ENCODE measurements at regions not wholly inside any gene's neighbourhood (a gene's known extent, or its start where the extent isn't known, plus 50 kb on each side); places are given as distances from the start of the nearest gene placed in this dataset.
A peak's percentile ranks its signal among the peaks of the same experiment; 100 is the strongest.

- TF ChIP-seq TEAD4 (IDR thresholded peaks at IDR 0.05) (no peak), RAD21 (IDR thresholded peaks at IDR 0.05; ENCODE audit: low read depth) (peak; percentile 80)
These were observed 232.7 kb upstream of the TAC1 start for GRCh38 chr7:97499204-97499603.

- TF ChIP-seq FOXM1 (IDR thresholded peaks at IDR 0.05; ENCODE audit: borderline replicate concordance, low read depth) = no peak
- no peak for TF ChIP-seq RAD21 (IDR thresholded peaks at IDR 0.05; ENCODE audit: low read depth)
- TF ChIP-seq EP300 (IDR thresholded peaks at IDR 0.05; ENCODE audit: borderline replicate concordance) = no peak
- no peak for TF ChIP-seq CEBPB (IDR thresholded peaks at IDR 0.05)
- TF ChIP-seq MAX (IDR thresholded peaks at IDR 0.05) = no peak
- no peak for TF ChIP-seq EGR1 (IDR thresholded peaks at IDR 0.05)
- TF ChIP-seq TEAD4 (IDR thresholded peaks at IDR 0.05) = no peak
- no peak for TF ChIP-seq REST (IDR thresholded peaks at IDR 0.05; ENCODE audit: low read depth)
- TF ChIP-seq ZBTB7A (IDR thresholded peaks at IDR 0.05; ENCODE audit: low read depth) = no peak
- TF ChIP-seq TAF1 (IDR thresholded peaks at IDR 0.05; ENCODE audit: low read depth) = no peak
- TF ChIP-seq, protein P1, sequence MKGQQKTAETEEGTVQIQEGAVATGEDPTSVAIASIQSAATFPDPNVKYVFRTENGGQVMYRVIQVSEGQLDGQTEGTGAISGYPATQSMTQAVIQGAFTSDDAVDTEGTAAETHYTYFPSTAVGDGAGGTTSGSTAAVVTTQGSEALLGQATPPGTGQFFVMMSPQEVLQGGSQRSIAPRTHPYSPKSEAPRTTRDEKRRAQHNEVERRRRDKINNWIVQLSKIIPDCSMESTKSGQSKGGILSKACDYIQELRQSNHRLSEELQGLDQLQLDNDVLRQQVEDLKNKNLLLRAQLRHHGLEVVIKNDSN (IDR thresholded peaks at IDR 0.05) = no peak
- TF ChIP-seq CREB1 (IDR thresholded peaks at IDR 0.05; ENCODE audit: low read depth) = no peak
These were observed 228.4 kb upstream of the TAC1 start for GRCh38 chr7:97503367-97504094.

DNA sequence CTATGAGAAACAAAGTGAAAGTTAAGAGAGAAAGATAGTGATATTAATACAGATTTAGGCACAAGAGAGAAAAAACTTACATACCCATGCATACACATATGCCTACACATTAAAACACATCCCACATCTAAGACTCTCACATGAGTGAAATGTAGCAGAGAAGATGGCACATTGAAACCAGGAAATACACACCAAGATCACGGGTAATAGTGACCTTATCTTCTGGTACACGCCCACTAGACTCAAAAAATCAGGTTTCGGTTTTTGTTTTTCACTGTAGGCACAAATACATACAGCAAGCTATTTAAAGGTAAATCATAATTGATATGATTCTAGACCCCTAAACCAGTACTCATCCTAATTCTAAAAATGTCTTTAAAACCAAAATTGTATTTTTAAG lies 225.2 kb upstream of the TAC1 start:
- TF ChIP-seq YY1 (IDR thresholded peaks at IDR 0.05; ENCODE audit: low read depth) (no peak), FOXM1 (IDR thresholded peaks at IDR 0.05; ENCODE audit: borderline replicate concordance, low read depth) (no peak)

GRCh38 chr7:97512441-97513207 lies 219.3 kb upstream of the TAC1 start:
- TF ChIP-seq CREB1 (IDR thresholded peaks at IDR 0.05; ENCODE audit: low read depth) (no peak), RAD21 (IDR thresholded peaks at IDR 0.05; ENCODE audit: low read depth) (no peak), ZBTB7A (IDR thresholded peaks at IDR 0.05; ENCODE audit: low read depth) (no peak), EGR1 (IDR thresholded peaks at IDR 0.05) (no peak), NFIC (IDR thresholded peaks at IDR 0.05) (no peak)

DNA sequence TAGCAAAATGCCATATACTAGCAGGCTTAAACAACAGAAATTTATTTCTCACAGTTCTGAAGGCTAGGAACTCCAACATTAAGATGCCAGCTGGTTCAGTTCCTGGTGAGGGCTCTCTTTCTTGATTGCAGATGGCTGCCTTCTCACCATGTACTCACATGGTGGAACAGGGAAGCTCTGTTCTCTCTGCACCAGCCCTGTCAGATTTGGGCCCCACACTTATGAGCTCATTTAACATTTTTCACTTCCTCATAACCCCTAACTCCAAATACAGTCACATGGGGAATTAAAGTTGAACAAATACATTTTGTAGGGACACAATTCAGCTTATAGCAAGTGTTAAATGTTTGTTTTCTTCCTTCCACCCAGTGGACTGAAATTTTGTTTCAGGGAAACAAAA lies 218.6 kb upstream of the TAC1 start:
- TF ChIP-seq TCF12 (IDR thresholded peaks at IDR 0.05; ENCODE audit: low read depth) (no peak), EP300 (IDR thresholded peaks at IDR 0.05; ENCODE audit: borderline replicate concordance) (no peak), MAX (IDR thresholded peaks at IDR 0.05) (no peak), EGR1 (IDR thresholded peaks at IDR 0.05) (no peak), YY1 (IDR thresholded peaks at IDR 0.05; ENCODE audit: low read depth) (no peak), FOXM1 (IDR thresholded peaks at IDR 0.05; ENCODE audit: borderline replicate concordance, low read depth) (no peak), TEAD4 (IDR thresholded peaks at IDR 0.05) (no peak), TAF1 (IDR thresholded peaks at IDR 0.05; ENCODE audit: low read depth) (no peak), RAD21 (IDR thresholded peaks at IDR 0.05; ENCODE audit: low read depth) (no peak), ZBTB7A (IDR thresholded peaks at IDR 0.05; ENCODE audit: low read depth) (no peak), NFIC (IDR thresholded peaks at IDR 0.05) (no peak), REST (IDR thresholded peaks at IDR 0.05; ENCODE audit: low read depth) (no peak), CEBPB (IDR thresholded peaks at IDR 0.05) (no peak), CREB1 (IDR thresholded peaks at IDR 0.05; ENCODE audit: low read depth) (no peak)
- TF ChIP-seq, protein P1 (IDR thresholded peaks at IDR 0.05) = no peak

DNA sequence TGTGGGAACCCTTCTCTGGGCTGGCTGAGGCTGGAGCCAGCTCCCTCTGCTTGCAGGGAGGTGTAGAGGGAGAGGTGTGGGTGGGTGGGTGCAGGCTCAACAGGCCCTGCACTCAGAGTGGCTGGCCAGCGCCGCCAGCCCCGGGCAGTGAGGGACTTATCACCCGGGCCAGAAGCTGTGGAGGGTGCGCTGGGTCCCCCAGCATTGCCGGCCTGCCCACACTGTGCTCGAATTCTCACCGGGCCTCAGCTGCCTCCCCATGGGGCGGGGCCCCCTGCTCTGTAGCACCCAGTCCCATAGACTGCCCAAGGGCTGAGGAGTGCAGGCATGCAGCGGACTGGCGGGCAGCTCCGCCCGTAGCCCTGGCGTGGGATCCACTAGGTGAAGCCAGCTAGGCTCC lies 190.7 kb upstream of the TAC1 start:
- TF ChIP-seq, protein P1 (IDR thresholded peaks at IDR 0.05) = no peak
- no peak for TF ChIP-seq TEAD4 (IDR thresholded peaks at IDR 0.05)
- TF ChIP-seq TCF12 (IDR thresholded peaks at IDR 0.05; ENCODE audit: low read depth) = no peak
- no peak for TF ChIP-seq YY1 (IDR thresholded peaks at IDR 0.05; ENCODE audit: low read depth)
- TF ChIP-seq RAD21 (IDR thresholded peaks at IDR 0.05; ENCODE audit: low read depth) = no peak
- no peak for TF ChIP-seq TAF1 (IDR thresholded peaks at IDR 0.05; ENCODE audit: low read depth)
- no peak for TF ChIP-seq FOXM1 (IDR thresholded peaks at IDR 0.05; ENCODE audit: borderline replicate concordance, low read depth)
- TF ChIP-seq EGR1 (IDR thresholded peaks at IDR 0.05) = no peak
- no peak for TF ChIP-seq NFIC (IDR thresholded peaks at IDR 0.05)
